Vagina (tissue), 2 donors: ENCODE measurements at regions not wholly inside any gene's neighbourhood (a gene's known extent, or its start where the extent isn't known, plus 50 kb on each side); places are given as distances from the start of the nearest gene placed in this dataset.

Experiments used
- CTCF ChIP-seq, 3 experiments: fragments of 450-650 bp in 2 of 3; fragments of 200-600 bp in 1 of 3; sonication (generic) in 1 of 3; IDR thresholded peaks; one replicate each; pipeline ENCODE4 v1.5.1; 2017 to 2019; ENCODE audit warnings: antibody characterized with exemption in 3 of 3, mild to moderate bottlenecking in 2 of 3, moderate library complexity in 2 of 3
- POLR2A ChIP-seq, 2 donors: fragments of 450-650 bp; IDR thresholded peaks; one replicate each; pipeline ENCODE4 v1.6.1; 2017; ENCODE audit warnings: antibody characterized with exemption in 2 of 2, mild to moderate bottlenecking in 2 of 2, moderate library complexity in 2 of 2

- TF ChIP-seq CTCF (IDR thresholded peaks at IDR 0.05) (no peak), POLR2A (IDR thresholded peaks at IDR 0.05) (no peak)
These were observed 52.3 kb upstream of the USP44 start for GRCh38 chr12:95603351-95604145.
